Right lobe of liver (tissue), 6 donors: ENCODE measurements at regions not wholly inside any gene's neighbourhood (a gene's known extent, or its start where the extent isn't known, plus 50 kb on each side); places are given as distances from the start of the nearest gene placed in this dataset.

Experiments
- ATAC-seq, 4 donors: fragments of 200-7000 bp; cut with Tn5 transposase; one replicate each; pipeline ENCODE4 v1.9.1; 2020; ENCODE audit warnings: mild to moderate bottlenecking in 4 of 4, moderate library complexity in 4 of 4
- DNase-seq, 3 donors: peaks; one replicate each; pipeline ENCODE4 v3.0.0-alpha.2; 2020
- H3K27ac ChIP-seq, 3 donors: fragments of 200-600 bp; one replicate each; pipeline ENCODE4 v1.8.0; 2022
- H3K27me3 ChIP-seq, 2 donors: fragments of 200-600 bp; one replicate each; pipeline ENCODE4 v1.8.0; 2022
- H3K36me3 ChIP-seq, 4 donors: fragments of 200-600 bp; sonication (generic) in 1 of 4; one replicate each; pipeline versions ENCODE4 v1.5.1 to v1.8.0; 2017 to 2022; ENCODE audit warnings: control low read depth in 1 of 4
- H3K4me1 ChIP-seq, 4 donors: fragments of 200-600 bp; sonication (generic) in 1 of 4; one replicate each; pipeline versions ENCODE4 v1.5.1 to v1.8.0; 2017 to 2022; ENCODE audit warnings: control low read depth in 1 of 4
- H3K4me3 ChIP-seq, 3 donors: fragments of 200-600 bp; one replicate each; pipeline ENCODE4 v1.8.0; 2022
- H3K9me3 ChIP-seq, 4 donors: fragments of 200-600 bp; sonication (generic) in 1 of 4; one replicate each; pipeline versions ENCODE4 v1.5.1 to v1.8.0; 2017 to 2022; ENCODE audit warnings: control low read depth in 1 of 4
- POLR2A ChIP-seq: fragments of 450-650 bp; IDR thresholded peaks from one replicate; pipeline ENCODE4 v1.6.1; 2017; ENCODE audit warnings: antibody characterized with exemption, mild to moderate bottlenecking
- WGBS: methylation state at CpG from one replicate; pipeline ENCODE4 v1.1.6; 2018; ENCODE audit warnings: low coverage, low lambda C conversion rate; ENCODE audit not compliant: insufficient coverage; ENCODE audit errors: missing lambda C conversion rate; 5-methylcytosine and 5-hydroxymethylcytosine counted together
- intact Hi-C, 2 donors: fragments of 100-400 bp; cut with DNase I; formaldehyde crosslinking; loops; one replicate each; pipeline versions ENCODE4 v1.11.2 to v1.14.1; 2022
- TF ChIP-seq, protein P1 (sequence below), 4 donors: fragments of 200-600 bp in 3 of 4; fragments of 450-650 bp in 1 of 4; IDR thresholded peaks; one replicate each; pipeline versions ENCODE4 v1.5.1 to v1.8.0; 2016 to 2022; ENCODE audit warnings: antibody characterized with exemption in 4 of 4, mild to moderate bottlenecking in 2 of 4
- donor health status: DM: no; HTN: yes; CAD: no.
- donor health status: DM: no; HTN: no; CAD: no.
- donor health status: DM: no; HTN: no; CAD: no.
- donor health status: DM: no; HTN: yes; CAD: no.
- donor health status: DM: no; HTN: yes; CAD: no.

DNA sequence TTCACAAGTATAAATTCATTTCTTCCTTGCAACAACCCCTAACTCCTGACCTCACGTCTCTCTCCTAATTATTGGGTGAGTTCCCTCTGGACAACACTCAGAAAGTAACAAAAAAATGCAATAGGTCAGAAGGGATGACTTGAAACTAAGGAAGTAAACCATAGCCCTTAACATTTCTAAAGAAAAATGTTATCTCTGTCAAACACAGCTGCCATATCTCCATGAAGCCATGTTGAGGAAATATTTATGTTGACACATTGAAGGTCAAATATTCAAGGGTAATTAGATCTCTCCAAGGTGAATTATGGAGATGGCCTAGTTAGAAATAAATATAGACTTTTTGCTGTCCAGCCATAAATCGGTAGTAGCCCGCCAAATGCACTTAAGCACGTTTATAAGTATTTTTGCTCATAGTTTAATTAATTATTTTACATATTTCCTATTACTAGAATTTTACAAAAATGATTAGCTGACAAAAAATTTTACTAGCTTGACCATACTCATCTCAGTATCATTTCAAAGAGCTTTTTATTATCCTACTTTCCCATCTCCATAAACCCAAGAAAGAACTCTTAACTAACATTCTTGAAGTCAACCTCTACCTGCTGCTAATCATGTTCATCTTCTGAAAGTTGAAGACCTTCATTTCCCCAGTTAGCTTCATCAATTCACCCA, 160.1 kb upstream of the PKN2 start:
- intact Hi-C loops, result no loop called here
- ATAC-seq, result no peak
- no peaks in the 10 kb centered on the region for H3K27me3 ChIP-seq
- H3K4me3 ChIP-seq, result no peak overlapping the region
- no peaks in the 10 kb centered on the region for H3K9me3 ChIP-seq
- WGBS, result 70% methylated on average over 4 of the region's 4 CpGs
- no peaks in the 10 kb centered on the region for H3K36me3 ChIP-seq
- no peak overlapping the region for H3K27ac ChIP-seq
- no peak for DNase-seq
- no peaks in the 10 kb centered on the region for H3K4me1 ChIP-seq
- TF ChIP-seq, protein P1, sequence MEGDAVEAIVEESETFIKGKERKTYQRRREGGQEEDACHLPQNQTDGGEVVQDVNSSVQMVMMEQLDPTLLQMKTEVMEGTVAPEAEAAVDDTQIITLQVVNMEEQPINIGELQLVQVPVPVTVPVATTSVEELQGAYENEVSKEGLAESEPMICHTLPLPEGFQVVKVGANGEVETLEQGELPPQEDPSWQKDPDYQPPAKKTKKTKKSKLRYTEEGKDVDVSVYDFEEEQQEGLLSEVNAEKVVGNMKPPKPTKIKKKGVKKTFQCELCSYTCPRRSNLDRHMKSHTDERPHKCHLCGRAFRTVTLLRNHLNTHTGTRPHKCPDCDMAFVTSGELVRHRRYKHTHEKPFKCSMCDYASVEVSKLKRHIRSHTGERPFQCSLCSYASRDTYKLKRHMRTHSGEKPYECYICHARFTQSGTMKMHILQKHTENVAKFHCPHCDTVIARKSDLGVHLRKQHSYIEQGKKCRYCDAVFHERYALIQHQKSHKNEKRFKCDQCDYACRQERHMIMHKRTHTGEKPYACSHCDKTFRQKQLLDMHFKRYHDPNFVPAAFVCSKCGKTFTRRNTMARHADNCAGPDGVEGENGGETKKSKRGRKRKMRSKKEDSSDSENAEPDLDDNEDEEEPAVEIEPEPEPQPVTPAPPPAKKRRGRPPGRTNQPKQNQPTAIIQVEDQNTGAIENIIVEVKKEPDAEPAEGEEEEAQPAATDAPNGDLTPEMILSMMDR (IDR thresholded peaks at IDR 0.05), result no peak
- no peak for TF ChIP-seq POLR2A

DNA sequence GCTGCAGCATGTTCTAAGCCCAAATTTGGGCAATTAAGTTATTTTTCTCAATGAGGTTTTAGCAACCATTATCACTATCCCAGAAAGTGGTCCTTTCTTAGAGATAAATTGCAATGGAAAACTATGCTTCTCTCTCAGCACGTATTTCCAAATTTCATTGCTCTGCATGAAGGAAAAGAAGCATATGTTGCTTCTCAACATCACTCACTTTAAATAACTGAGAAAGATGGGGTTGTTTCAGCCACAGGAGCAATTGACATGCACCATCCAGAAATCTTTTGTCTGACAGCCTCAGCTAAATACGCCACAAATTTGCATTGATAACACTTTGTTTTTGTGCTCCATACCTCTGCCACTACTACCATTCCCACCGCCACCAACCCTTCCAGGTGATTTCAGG, 157.6 kb upstream of the PKN2 start:
- H3K36me3 ChIP-seq, result no peaks in the 10 kb centered on the region
- no peaks in the 10 kb centered on the region for H3K27me3 ChIP-seq
- TF ChIP-seq, protein P1 (IDR thresholded peaks at IDR 0.05), result no peak
- no peak for TF ChIP-seq POLR2A
- H3K4me3 ChIP-seq, result no peak overlapping the region
- no peaks in the 10 kb centered on the region for H3K9me3 ChIP-seq
- H3K27ac ChIP-seq, result no peak overlapping the region
- no peaks in the 10 kb centered on the region for H3K4me1 ChIP-seq
- intact Hi-C loops, result no loop called here
- no peak for ATAC-seq
- WGBS, result 94% methylated on average over 3 of the region's 3 CpGs
- no peak for DNase-seq

DNA sequence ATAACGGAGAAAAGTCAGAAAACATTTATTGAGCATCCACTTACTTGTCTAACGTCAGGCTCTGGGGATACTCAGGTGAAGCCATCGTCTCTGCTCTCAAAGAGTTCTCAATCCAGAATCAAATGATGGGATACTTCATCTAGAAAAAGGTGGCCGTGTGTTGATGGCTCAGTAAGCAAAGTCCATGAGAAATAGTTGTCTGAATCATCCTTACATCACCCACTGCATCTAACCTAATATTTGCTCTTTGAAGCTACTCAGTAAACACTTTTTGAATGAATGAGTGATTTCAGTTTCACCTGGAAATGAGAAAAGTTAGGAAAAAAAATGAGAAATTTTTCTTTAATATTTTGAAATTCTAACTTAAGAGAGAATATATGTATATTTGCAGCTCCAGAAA, 155.3 kb upstream of the PKN2 start:
- 73% methylated on average over 4 of the region's 4 CpGs for whole genome bisulfite sequencing
- intact Hi-C loops, result no loop called here
- ATAC-seq (peak in 1 of 4 donors; percentile 94), DNase-seq (no peak)
- no peaks in the 10 kb centered on the region for H3K36me3 ChIP-seq
- TF ChIP-seq, protein P1 (IDR thresholded peaks at IDR 0.05), result no peak
- TF ChIP-seq POLR2A, result no peak
- no peak overlapping the region for H3K27ac ChIP-seq
- H3K4me1 ChIP-seq, result no peaks in the 10 kb centered on the region
- no peak overlapping the region for H3K4me3 ChIP-seq
- no peaks in the 10 kb centered on the region for H3K27me3 ChIP-seq
- no peaks in the 10 kb centered on the region for H3K9me3 ChIP-seq

DNA sequence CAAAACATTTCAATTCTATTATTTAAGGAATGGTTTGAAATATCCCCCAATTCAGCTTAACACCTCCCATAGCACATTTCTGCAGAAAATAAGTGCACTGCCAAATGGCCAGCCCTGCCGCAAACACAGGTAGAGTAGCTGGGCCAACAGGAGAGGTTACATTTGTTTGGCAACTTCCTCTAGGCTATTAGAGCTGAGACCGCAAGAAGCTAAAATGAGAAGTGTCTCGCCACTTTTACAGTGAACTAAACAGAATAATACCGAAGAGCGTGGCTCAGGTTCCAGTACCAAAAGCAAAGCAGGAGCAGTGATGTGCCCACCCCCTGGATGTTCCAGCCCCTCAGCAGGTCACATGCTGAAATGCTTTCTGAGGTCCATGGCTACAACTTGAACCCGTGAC, 154.5 kb upstream of the PKN2 start:
- Histone ChIP-seq H3K4me1 (no peaks in the 10 kb centered on the region), H3K9me3 (no peaks in the 10 kb centered on the region), H3K4me3 (no peak overlapping the region), H3K27me3 (no peaks in the 10 kb centered on the region), H3K27ac (no peak overlapping the region), H3K36me3 (no peaks in the 10 kb centered on the region)
- intact Hi-C loops, result no loop called here
- WGBS, result 83% methylated on average over 3 of the region's 6 CpGs
- TF ChIP-seq, protein P1 (IDR thresholded peaks at IDR 0.05), result no peak
- no peak for TF ChIP-seq POLR2A
- no peak for ATAC-seq
- no peak for DNase-seq

DNA sequence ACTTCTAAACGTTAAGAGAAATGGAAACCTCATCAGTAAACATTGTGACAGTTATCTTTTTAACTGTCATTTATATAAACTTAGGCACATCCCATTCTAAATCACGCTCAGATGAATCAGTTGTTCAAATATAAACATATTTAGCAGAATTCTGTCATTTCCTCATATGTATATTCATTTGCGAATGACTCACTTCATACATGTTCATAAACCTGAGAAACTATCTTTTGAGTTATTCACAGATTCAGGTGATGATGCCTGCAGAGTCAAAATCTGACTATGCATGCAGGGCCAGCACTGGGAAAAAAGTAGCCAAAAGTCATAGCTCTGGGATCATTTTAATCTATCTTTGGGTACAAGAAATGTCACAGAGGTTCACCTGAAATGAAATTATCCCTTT, 153.8 kb upstream of the PKN2 start:
- no peaks in the 10 kb centered on the region for H3K27me3 ChIP-seq
- intact Hi-C loops, result no loop called here
- no peak overlapping the region for H3K27ac ChIP-seq
- no peaks in the 10 kb centered on the region for H3K36me3 ChIP-seq
- H3K4me1 ChIP-seq, result no peaks in the 10 kb centered on the region
- H3K4me3 ChIP-seq, result no peak overlapping the region
- ATAC-seq (no peak), DNase-seq (no peak)
- H3K9me3 ChIP-seq, result no peaks in the 10 kb centered on the region
- 77% methylated on average over 3 of the region's 3 CpGs for WGBS
- no peak for TF ChIP-seq POLR2A
